Upper lobe of left lung (tissue), 4 donors: ENCODE measurements at regions not wholly inside any gene's neighbourhood (a gene's known extent, or its start where the extent isn't known, plus 50 kb on each side); places are given as distances from the start of the nearest gene placed in this dataset.

ENCODE experiments used
- CTCF ChIP-seq, 6 experiments: fragments of 450-650 bp in 4 of 6; fragments of 200-600 bp in 2 of 6; sonication (generic) in 2 of 6; IDR thresholded peaks; one replicate each; pipeline ENCODE4 v1.5.1; 2016 to 2019; ENCODE audit warnings: antibody characterized with exemption in 6 of 6
- EP300 ChIP-seq, 4 donors: sonication (generic); formaldehyde crosslinking; IDR thresholded peaks; one replicate each; pipeline ENCODE4 v1.5.1; 2017; ENCODE audit warnings: antibody characterized with exemption in 4 of 4, control low read depth in 2 of 4
- POLR2A ChIP-seq, 4 donors: fragments of 450-650 bp; IDR thresholded peaks; one replicate each; pipeline ENCODE4 v1.5.1; 2016 to 2017; ENCODE audit warnings: antibody characterized with exemption in 4 of 4, mild to moderate bottlenecking in 2 of 4
- POLR2AphosphoS5 ChIP-seq, 2 donors: sonication (generic); formaldehyde crosslinking; IDR thresholded peaks; one replicate each; pipeline ENCODE4 v1.5.1; 2017; ENCODE audit warnings: antibody characterized with exemption in 2 of 2

GRCh38 chr4:163892417-163892816 lies 397.9 kb downstream of the TMA16 start:
- TF ChIP-seq CTCF (IDR thresholded peaks at IDR 0.05) (no peak), POLR2A (IDR thresholded peaks at IDR 0.05) (no peak), POLR2AphosphoS5 (IDR thresholded peaks at IDR 0.05) (no peak), EP300 (IDR thresholded peaks at IDR 0.05) (no peak)
